ENCODE measurements at regions not wholly inside any gene's neighbourhood (a gene's known extent, or its start where the extent isn't known, plus 50 kb on each side); places are given as distances from the start of the nearest gene placed in this dataset.
"Not testable (repeated sequence)": the region's sequence is repeated elsewhere in the genome, so short reads cannot be mapped to it uniquely, and the experiment has no call there.

DNA sequence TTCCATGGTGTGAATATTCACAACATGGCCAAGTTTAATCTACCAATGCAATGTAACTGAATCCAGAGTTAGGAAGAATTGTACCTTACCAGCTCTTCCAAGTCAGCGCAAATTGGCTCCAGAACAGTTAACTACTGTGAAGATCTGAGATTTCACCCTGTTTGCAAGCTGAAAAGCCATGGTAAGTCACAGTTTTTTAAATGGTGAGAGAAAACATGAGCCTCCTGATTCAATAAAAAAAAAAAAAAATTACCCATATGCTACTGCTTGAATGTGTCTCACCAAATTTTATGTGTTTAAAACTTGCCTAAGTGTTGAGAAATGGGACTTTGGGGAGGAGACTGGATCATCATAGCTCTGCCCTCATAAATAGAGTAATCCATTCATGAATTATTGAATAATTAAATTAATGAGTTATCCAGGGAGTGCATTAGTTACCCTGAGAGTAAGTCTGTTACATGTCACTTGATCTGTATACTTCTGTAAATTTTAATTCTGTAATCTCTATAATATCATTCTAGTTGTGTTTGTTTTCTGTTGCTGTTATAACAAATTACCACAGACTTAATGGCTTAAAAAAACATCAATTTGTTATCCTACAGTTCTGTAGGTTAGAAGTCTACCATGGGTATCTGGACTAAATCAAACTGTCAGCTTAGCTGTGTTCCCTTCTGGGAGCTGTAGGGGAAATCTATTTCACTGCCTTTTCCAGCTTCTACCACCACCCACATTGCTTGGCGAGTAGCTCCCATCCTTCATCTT, 1355.9 kb downstream of the GRIK2 start:
- Mint-ChIP-seq H3K4me1 (ENCODE audit: low read depth in 2 of 2) (no peaks in the 10 kb centered on the region), H3K27me3 (no peaks in the 10 kb centered on the region), H3K36me3 (no peaks in the 10 kb centered on the region), H3K4me3 (no peak overlapping the region), H3K27ac (no peak overlapping the region), H3K9me3 (peaks cover 3% of the 10 kb centered on the region)
- ATAC-seq (no peak), DNase-seq (ENCODE audit: low spot score) (no peak)

DNA sequence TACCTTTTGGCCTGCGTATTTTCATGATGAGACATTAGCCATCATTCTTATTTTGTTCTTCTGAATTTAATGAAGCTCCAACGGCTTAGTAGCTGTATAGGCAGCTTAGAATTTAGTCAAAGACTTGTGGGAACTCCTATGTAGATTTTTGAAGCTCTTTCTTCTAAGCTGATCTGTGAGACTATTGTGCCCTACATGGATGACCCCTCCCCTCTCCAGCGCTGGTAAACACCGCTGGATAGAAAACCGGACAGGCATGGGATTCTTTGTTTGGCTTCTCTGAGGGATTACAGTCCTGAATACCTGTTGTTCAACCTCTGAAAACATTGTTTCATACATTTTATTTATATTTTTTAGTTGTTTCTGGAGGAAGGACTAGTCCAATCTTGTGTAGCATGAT, 1353.4 kb downstream of the GRIK2 start:
- peaks cover 3% of the 10 kb centered on the region for H3K9me3 Mint-ChIP-seq
- H3K27me3 Mint-ChIP-seq = no peaks in the 10 kb centered on the region
- DNase-seq (ENCODE audit: low spot score) (no peak), ATAC-seq (no peak)
- no peak overlapping the region for H3K27ac Mint-ChIP-seq
- no peaks in the 10 kb centered on the region for H3K36me3 Mint-ChIP-seq
- no peaks in the 10 kb centered on the region for H3K4me1 Mint-ChIP-seq (ENCODE audit: low read depth in 2 of 2)
- no peak overlapping the region for H3K4me3 Mint-ChIP-seq

DNA sequence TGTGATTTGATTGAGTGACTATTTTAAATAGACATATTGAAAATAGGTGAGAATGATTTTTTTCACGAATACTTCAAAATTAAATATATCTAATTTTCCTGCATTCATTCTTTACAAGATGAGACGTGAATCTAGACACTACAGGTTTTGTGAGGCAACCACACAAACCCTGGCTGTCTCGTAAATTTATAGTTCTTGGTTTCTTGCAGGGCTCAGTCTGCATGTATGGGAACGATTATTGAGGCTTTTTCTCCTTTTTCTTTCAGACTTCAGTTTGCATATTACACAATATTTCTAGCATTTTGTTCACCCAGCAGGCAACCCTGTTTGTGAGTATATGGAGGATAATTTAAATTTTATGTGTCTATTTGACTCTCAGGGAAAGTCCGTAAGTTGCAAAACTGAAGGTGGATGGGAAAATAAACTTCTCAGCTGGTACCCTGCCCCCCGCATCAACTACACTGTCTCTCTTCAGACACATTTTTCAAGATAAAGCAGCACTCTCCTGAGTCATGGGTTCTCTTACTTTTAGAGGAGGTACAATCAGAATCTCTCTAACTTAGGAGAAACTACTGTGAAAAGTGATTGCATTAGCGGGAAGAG, 1349.3 kb downstream of the GRIK2 start:
- no peaks in the 10 kb centered on the region for H3K36me3 Mint-ChIP-seq
- DNase-seq (ENCODE audit: low spot score) = no peak
- H3K27ac Mint-ChIP-seq = no peak overlapping the region
- no peak for ATAC-seq
- no peaks in the 10 kb centered on the region for H3K4me1 Mint-ChIP-seq (ENCODE audit: low read depth in 2 of 2)
- no peak overlapping the region for H3K4me3 Mint-ChIP-seq
- H3K27me3 Mint-ChIP-seq = no peaks in the 10 kb centered on the region
- H3K9me3 Mint-ChIP-seq = peaks cover 3% of the 10 kb centered on the region

DNA sequence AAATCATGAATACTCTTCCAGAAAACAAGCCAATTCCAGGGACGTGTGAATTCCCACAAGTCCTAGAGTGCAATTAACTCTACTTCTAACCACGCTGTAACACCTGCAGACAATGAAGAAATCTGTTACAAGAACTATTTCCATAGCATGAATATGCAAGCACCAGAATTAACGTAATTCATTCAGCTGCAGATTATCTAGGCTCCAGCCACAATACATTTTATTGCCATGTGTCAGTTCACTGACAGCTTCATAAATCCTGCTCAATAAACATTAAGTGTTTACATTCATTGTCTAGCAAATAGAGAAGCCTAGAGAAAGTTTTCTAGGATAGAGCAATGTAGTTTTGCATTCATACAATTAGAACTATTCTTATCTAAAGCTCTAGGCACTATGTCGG, 1348.5 kb downstream of the GRIK2 start:
- Mint-ChIP-seq H3K27ac (no peak overlapping the region), H3K4me1 (ENCODE audit: low read depth in 2 of 2) (no peaks in the 10 kb centered on the region), H3K27me3 (no peaks in the 10 kb centered on the region), H3K4me3 (no peak overlapping the region), H3K9me3 (peaks cover 3% of the 10 kb centered on the region), H3K36me3 (no peaks in the 10 kb centered on the region)
- ATAC-seq = no peak
- no peak for DNase-seq (ENCODE audit: low spot score)

DNA sequence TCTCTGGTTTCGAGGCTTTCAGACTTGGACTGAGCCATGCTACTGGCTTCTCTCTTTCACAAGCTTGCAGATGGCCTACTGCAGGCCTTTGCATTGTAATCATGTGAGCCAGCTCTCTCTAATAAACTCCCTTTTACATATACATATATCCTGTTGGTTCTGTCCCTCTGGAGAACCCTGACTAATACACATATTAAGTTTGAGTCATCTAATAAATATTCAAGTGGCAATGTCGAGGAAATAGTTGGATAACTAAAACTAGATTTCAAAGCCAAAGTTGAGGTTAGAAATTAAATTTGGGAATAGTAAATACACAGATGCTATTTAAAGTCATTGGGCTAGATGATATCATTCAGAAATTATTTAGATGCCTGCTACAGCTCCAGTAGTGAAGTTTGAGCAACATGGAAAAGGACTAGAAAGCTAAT, 1343.4 kb downstream of the GRIK2 start:
- Mint-ChIP-seq H3K4me3 (no peak overlapping the region), H3K4me1 (ENCODE audit: low read depth in 2 of 2) (no peaks in the 10 kb centered on the region), H3K27me3 (no peaks in the 10 kb centered on the region)

DNA sequence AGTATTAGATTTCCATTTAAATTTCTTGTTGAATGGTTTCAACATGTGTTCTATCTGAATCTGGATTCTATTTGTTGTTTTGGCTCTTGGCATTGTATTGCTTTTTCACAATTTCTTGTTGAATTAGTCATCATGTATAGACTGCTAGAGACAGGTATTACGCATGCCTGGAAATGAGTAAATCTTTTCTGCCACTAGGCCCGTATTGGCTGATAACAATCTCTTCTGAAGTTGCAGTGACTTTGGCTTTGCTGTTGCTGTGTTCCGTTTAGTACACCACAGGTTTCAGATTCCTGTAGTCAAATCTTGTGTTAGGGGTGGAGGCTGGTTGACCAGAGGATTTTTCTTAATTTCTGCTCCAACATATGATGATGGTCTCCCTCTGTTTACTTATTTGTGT, 1339.4 kb downstream of the GRIK2 start:
- no peaks in the 10 kb centered on the region for H3K36me3 Mint-ChIP-seq
- peaks cover 18% of the 10 kb centered on the region for H3K9me3 Mint-ChIP-seq
- ATAC-seq (no peak), DNase-seq (ENCODE audit: low spot score) (no peak)
- H3K27ac Mint-ChIP-seq = no peak overlapping the region
- H3K27me3 Mint-ChIP-seq = no peaks in the 10 kb centered on the region
- H3K4me1 Mint-ChIP-seq (ENCODE audit: low read depth in 2 of 2) = no peaks in the 10 kb centered on the region
- H3K4me3 Mint-ChIP-seq = no peak overlapping the region

More for the DNA sequence above, 1343.4 kb downstream of the GRIK2 start:
- Mint-ChIP-seq H3K27ac (no peak overlapping the region), H3K36me3 (no peaks in the 10 kb centered on the region), H3K9me3 (peaks cover 11% of the 10 kb centered on the region)
- DNase-seq (ENCODE audit: low spot score) = no peak
- ATAC-seq = no peak

DNA sequence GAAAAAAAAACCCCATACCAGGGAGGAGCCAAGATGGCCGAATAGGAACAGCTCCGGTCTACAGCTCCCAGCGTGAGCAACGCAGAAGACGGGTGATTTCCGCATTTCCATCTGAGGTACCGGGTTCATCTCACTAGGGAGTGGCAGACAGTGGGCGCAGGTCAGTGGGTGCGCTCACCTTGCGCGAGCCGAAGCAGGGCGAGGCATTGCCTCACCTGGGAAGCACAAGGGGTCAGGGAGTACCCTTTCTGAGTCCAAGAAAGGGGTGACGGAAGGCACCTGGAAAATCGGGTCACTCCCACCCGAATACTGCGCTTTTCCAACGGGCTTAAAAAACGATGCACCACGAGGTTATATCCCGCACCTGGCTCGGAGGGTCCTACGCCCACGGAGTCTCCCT, 1328.6 kb downstream of the GRIK2 start:
- H3K27ac Mint-ChIP-seq; DNase-seq (ENCODE audit: low spot score); ATAC-seq; H3K27me3 Mint-ChIP-seq; H3K4me1 Mint-ChIP-seq (ENCODE audit: low read depth in 2 of 2); H3K36me3 Mint-ChIP-seq; H3K4me3 Mint-ChIP-seq: not testable (repeated sequence)
- H3K9me3 Mint-ChIP-seq = peaks cover 11% of the 10 kb centered on the region

DNA sequence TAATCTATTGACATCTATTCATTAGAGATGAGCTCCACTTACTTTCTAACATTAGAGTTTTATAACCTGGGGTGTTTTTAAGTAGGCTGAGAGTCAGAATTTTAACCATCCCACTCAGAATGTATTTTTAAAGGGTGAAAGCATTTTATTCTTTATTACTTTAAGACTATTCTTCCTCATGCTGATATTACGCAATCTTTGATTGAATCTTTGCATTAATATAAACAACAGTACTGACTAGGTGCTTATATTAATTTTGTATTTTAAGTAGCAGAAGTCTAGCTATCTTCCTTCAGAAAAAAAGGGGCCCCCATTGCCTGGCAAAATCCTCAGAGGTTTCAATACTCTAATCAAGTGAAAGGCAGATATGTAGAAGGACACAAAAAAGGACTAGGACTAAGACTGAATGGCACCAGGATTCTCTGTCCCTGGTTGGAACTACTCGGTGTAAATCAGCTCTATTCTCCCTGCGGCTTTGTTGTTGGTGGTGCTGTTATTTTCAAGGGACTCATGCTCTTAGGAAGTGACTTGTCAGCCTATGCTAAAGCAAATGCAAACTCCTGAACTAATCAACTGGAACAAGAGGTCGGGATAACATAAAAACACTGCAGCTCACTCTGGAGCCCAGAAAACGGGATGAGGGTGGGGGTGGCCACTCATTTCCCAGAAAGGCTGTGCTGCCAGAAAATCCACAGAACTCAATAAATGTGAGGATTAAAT, 1324.4 kb downstream of the GRIK2 start:
- no peaks in the 10 kb centered on the region for H3K36me3 Mint-ChIP-seq
- no peak overlapping the region for H3K4me3 Mint-ChIP-seq
- H3K9me3 Mint-ChIP-seq = peaks cover 12% of the 10 kb centered on the region
- no peaks in the 10 kb centered on the region for H3K27me3 Mint-ChIP-seq
- H3K27ac Mint-ChIP-seq = no peak overlapping the region
- DNase-seq (ENCODE audit: low spot score) (no peak), ATAC-seq (no peak)
- H3K4me1 Mint-ChIP-seq (ENCODE audit: low read depth in 2 of 2) = no peaks in the 10 kb centered on the region

DNA sequence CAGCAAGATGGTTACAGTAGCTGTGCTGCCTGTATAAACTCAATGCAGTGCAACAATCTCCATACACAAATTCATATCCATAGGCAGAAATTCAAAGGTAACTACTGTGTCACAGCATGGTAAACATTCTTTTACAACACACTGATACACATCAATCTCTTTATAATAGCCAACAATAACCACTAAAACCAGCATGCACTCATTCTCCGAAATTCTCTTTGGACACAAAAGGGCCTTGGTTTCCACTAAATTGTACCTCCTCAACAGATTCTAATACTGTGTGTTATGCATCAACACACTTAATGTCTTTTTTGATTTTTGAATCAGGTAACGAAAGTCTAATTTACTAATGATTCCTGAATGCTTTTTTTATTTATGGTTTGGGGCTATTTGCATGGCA, 1323.7 kb downstream of the GRIK2 start:
- no peak for DNase-seq (ENCODE audit: low spot score)
- Mint-ChIP-seq H3K36me3 (no peaks in the 10 kb centered on the region), H3K27ac (no peak overlapping the region), H3K27me3 (no peaks in the 10 kb centered on the region), H3K4me3 (no peak overlapping the region), H3K9me3 (peaks cover 12% of the 10 kb centered on the region), H3K4me1 (ENCODE audit: low read depth in 2 of 2) (no peaks in the 10 kb centered on the region)
- ATAC-seq = no peak

DNA sequence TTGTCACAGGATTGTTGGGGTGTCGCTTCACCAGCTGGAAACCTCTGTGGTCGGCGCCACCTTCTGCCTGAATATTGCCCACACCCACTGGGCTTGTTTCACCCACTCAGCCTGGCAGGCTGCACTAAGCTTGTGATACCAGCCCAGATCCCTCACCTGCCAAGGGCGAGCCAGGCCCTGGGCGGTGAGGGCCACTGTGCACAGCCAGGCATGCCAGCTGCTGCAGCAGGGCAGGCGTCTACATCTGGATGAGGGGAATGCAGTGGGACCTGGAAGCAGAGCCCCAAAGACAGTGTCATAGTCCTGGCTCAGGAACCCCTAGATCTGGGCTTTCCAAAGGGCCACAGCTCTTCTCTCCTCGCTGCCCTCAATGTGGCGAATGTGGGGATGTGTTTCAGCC, 1307.5 kb downstream of the GRIK2 start:
- DNase-seq (ENCODE audit: low spot score) = no peak
- H3K36me3 Mint-ChIP-seq = peaks cover 12% of the 10 kb centered on the region
- no peak overlapping the region for H3K27ac Mint-ChIP-seq
- ATAC-seq = no peak
- no peaks in the 10 kb centered on the region for H3K27me3 Mint-ChIP-seq
- no peaks in the 10 kb centered on the region for H3K4me1 Mint-ChIP-seq (ENCODE audit: low read depth in 2 of 2)
- H3K9me3 Mint-ChIP-seq = peaks cover 19% of the 10 kb centered on the region
- no peak overlapping the region for H3K4me3 Mint-ChIP-seq

DNA sequence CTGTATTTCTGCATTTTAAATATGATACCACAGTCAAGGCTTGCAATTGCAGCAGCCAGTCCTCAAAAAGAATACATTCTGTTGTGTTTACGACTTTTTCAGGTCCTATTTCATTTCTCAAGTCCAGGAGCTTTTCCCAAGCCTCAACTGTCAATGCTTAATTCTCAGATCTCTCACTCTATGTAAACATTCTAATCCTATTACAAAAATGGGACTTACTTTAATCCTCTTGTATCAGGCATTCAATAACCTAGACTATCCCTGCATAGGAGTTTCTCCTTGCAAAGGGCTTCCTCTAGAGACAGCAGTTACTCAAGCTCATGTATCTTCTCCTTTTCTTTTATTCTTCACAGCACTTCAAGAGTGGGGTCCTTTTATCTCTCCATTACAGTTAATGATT, 1293.0 kb downstream of the GRIK2 start:
- Mint-ChIP-seq H3K9me3 (peaks cover 15% of the 10 kb centered on the region), H3K4me3 (no peak overlapping the region), H3K4me1 (ENCODE audit: low read depth in 2 of 2) (no peaks in the 10 kb centered on the region), H3K27ac (no peak overlapping the region), H3K27me3 (no peaks in the 10 kb centered on the region), H3K36me3 (peaks cover 7% of the 10 kb centered on the region)
- no peak for ATAC-seq
- no peak for DNase-seq (ENCODE audit: low spot score)

DNA sequence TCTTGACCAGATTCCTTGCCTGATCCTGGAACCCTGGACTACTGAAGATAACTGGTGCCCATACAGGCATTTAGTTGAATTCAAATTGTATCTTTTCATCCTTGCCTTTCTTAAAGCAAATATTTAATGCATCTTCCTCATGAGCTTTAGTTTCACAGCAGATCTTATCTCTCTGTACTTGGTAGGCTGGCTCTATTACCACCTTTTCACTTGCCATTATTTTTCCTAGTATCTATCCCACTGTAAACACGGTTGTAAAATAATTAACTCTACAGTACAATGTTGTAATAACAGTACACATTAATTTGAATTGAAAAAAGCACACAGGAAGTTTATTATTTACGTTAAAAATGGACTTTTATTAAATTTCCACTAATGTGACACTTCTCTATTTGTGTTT, 1286.9 kb downstream of the GRIK2 start:
- Mint-ChIP-seq H3K9me3 (peaks cover 3% of the 10 kb centered on the region), H3K27ac (no peak overlapping the region), H3K4me3 (no peak overlapping the region), H3K36me3 (no peaks in the 10 kb centered on the region), H3K4me1 (ENCODE audit: low read depth in 2 of 2) (no peaks in the 10 kb centered on the region), H3K27me3 (no peaks in the 10 kb centered on the region)
- ATAC-seq (no peak), DNase-seq (ENCODE audit: low spot score) (no peak)

DNA sequence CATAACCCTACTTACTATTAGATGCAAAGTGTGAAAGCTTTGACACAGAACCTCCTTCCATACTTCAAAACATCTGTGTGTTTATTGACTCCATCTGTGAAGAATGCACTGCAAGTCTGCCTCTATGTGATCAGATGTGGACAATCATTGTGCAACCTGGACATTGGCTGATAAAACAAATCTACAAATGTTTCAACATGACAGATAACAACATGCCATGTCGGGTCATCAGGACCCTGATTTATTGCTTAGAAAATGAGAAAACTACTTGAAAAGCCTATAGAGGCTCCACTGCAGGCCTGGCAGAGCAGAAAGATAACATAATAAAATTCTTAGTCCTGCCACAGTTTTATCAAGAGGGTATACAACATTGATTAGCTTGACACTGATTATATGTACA, 1286.4 kb downstream of the GRIK2 start:
- Mint-ChIP-seq H3K9me3 (peaks cover 3% of the 10 kb centered on the region), H3K27me3 (no peaks in the 10 kb centered on the region), H3K4me1 (ENCODE audit: low read depth in 2 of 2) (no peaks in the 10 kb centered on the region), H3K4me3 (no peak overlapping the region), H3K36me3 (no peaks in the 10 kb centered on the region), H3K27ac (no peak overlapping the region)
- DNase-seq (ENCODE audit: low spot score) (no peak), ATAC-seq (no peak)

DNA sequence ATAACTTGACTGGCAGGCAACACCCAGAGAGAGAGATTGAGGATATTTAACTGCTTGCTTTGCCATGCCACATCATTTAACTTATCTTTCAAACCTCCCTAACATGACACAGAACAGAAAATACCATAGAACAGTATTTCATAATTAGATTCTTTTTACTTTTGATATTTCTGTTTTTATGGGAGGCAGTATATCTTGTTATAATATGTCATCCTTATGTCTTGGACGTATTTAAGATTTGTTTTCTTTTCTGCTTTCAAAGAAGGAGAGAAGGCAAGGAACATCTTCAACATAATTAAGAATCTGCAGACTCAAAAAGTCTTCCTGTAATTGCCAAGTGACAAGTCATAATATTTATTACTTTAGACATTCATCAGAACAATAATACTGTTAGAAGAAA, 1283.7 kb downstream of the GRIK2 start:
- H3K36me3 Mint-ChIP-seq = no peaks in the 10 kb centered on the region
- H3K9me3 Mint-ChIP-seq = peaks cover 7% of the 10 kb centered on the region

More for the DNA sequence above, 1283.7 kb downstream of the GRIK2 start:
- H3K4me1 Mint-ChIP-seq (ENCODE audit: low read depth in 2 of 2) = no peaks in the 10 kb centered on the region
- no peak for ATAC-seq
- no peak overlapping the region for H3K27ac Mint-ChIP-seq
- H3K4me3 Mint-ChIP-seq = no peak overlapping the region
- no peaks in the 10 kb centered on the region for H3K27me3 Mint-ChIP-seq
- DNase-seq (ENCODE audit: low spot score) = no peak

Measured in natural killer cell treated with Interleukin-12 subunit alpha and Interleukin-12 subunit beta and Interleukin-15 and Interleukin-18, amount 100 ng/mL, for 72 hours (primary cell).